IMR-90 (cell line): ENCODE measurements at regions not wholly inside any gene's neighbourhood (a gene's known extent, or its start where the extent isn't known, plus 50 kb on each side); places are given as distances from the start of the nearest gene placed in this dataset.

ENCODE experiments used
- ATAC-seq: fragments of 200-7000 bp; cut with Tn5 transposase; 2 replicates; pipeline ENCODE4 v1.9.1; 2020; ENCODE audit warnings: low read depth, mild to moderate bottlenecking, moderate library complexity
- BruUV-seq: library from RNA; stranded (reverse); fragments of 400-500 nt; replicated peaks from 2 replicates; lab custom pipeline; 2021; lab: Mats Ljungman, UMichigan
- CTCF ChIA-PET: fragments of 300-600 bp; formaldehyde crosslinking; extraction: SDS; loops from one replicate; lab custom pipeline; 2021; ENCODE audit warnings: antibody characterized with exemption; lab: Yijun Ruan, JAX
- POLR2A ChIA-PET: fragments of 300-600 bp; sonication (Branson Sonifier 250); formaldehyde crosslinking; loops from one replicate; lab custom pipeline; 2022; ENCODE audit warnings: antibody characterized with exemption; ENCODE audit not compliant: unreplicated experiment; lab: Charles Lee
- DNase-seq: peaks from one replicate; pipeline ENCODE4 v3.0.0; 2013
- H2AFZ ChIP-seq: replicated peaks from 2 replicates; pipeline ENCODE3; 2013; ENCODE audit warnings: low read length, mild to moderate bottlenecking; ENCODE audit not compliant: poor library complexity
- H2AK5ac ChIP-seq: 2 replicates; pipeline ENCODE4 v1.6.1; 2013; ENCODE audit warnings: low read depth, low read length, inconsistent platforms
- H2AK9ac ChIP-seq: replicated peaks from 2 replicates; pipeline ENCODE3; 2013; ENCODE audit warnings: mild to moderate bottlenecking, low read depth, low read length, moderate library complexity; ENCODE audit not compliant: poor library complexity
- H2BK120ac ChIP-seq: 2 replicates; pipeline ENCODE4 v1.6.1; 2013; ENCODE audit warnings: low read depth, low read length, inconsistent platforms
- H2BK15ac ChIP-seq: 3 replicates; pipeline ENCODE4 v1.6.1; 2013; ENCODE audit warnings: low read depth, low read length, inconsistent platforms
- H2BK20ac ChIP-seq: 2 replicates; pipeline ENCODE4 v1.6.1; 2013; ENCODE audit warnings: low read depth, mild to moderate bottlenecking, inconsistent platforms, low read length, moderate library complexity
- H2BK5ac ChIP-seq: 2 replicates; pipeline ENCODE4 v1.6.1; 2013; ENCODE audit warnings: mild to moderate bottlenecking, low read depth, low read length, inconsistent platforms; ENCODE audit not compliant: poor library complexity, severe bottlenecking
- H3K14ac ChIP-seq: replicated peaks from 2 replicates; pipeline ENCODE4 v1.6.1; 2013; ENCODE audit warnings: low read depth, low read length, inconsistent platforms
- H3K18ac ChIP-seq: 2 replicates; pipeline ENCODE4 v1.6.1; 2013; ENCODE audit warnings: low read depth, low read length, control low read depth
- H3K23ac ChIP-seq: 2 replicates; pipeline ENCODE4 v1.6.1; 2013; ENCODE audit warnings: low read depth, low read length, inconsistent platforms
- H3K27ac ChIP-seq: 2 replicates; pipeline ENCODE4 v1.5.1; 2013; ENCODE audit warnings: mild to moderate bottlenecking, control low read depth, low read length; ENCODE audit not compliant: insufficient read depth
- H3K27me3 ChIP-seq: 2 replicates; pipeline ENCODE4 v1.6.1; 2013; ENCODE audit warnings: low read length; ENCODE audit not compliant: control insufficient read depth, insufficient read depth
- H3K36me3 ChIP-seq: 2 replicates; pipeline ENCODE4 v1.6.1; 2013; ENCODE audit warnings: low read length, mixed read lengths; ENCODE audit not compliant: control insufficient read depth, insufficient read depth
- H3K4ac ChIP-seq: 2 replicates; pipeline ENCODE4 v1.6.1; 2013; ENCODE audit warnings: low read depth, low read length, inconsistent platforms
- H3K4me1 ChIP-seq: 2 replicates; pipeline ENCODE4 v1.6.1; 2013; ENCODE audit warnings: low read length, mixed read lengths; ENCODE audit not compliant: control insufficient read depth, insufficient read depth
- H3K4me2 ChIP-seq: 2 replicates; pipeline ENCODE4 v1.6.1; 2013; ENCODE audit warnings: low read depth, mild to moderate bottlenecking, control low read depth, low read length, moderate library complexity
- H3K4me3 ChIP-seq: 2 replicates; pipeline ENCODE4 v1.5.1; 2013; ENCODE audit warnings: low read depth, mild to moderate bottlenecking, control low read depth, low read length, moderate library complexity; ENCODE audit not compliant: insufficient read depth
- H3K56ac ChIP-seq: 2 replicates; pipeline ENCODE4 v1.6.1; 2013; ENCODE audit warnings: low read length, inconsistent platforms; ENCODE audit not compliant: insufficient read depth; ENCODE audit errors: extremely low read depth
- H3K79me1 ChIP-seq, 2 experiments: 2 replicates each; pipeline ENCODE4 v1.6.1; 2013; ENCODE audit warnings: low read length in 2 of 2, inconsistent platforms in 1 of 2, low read depth in 1 of 2
- H3K9ac ChIP-seq: 2 replicates; pipeline ENCODE4 v1.6.1; 2013; ENCODE audit warnings: low read depth, low read length, control low read depth
- H3K9me1 ChIP-seq: 2 replicates; pipeline ENCODE4 v1.6.1; 2013; ENCODE audit warnings: low read length, inconsistent platforms; ENCODE audit not compliant: insufficient read depth
- H3K9me3 ChIP-seq: 2 replicates; pipeline ENCODE4 v1.6.1; 2013; ENCODE audit warnings: low read length; ENCODE audit not compliant: control insufficient read depth, insufficient read depth
- H4K20me1 ChIP-seq: 2 replicates; pipeline ENCODE4 v1.6.1; 2013; ENCODE audit warnings: low read length, inconsistent platforms; ENCODE audit not compliant: insufficient read depth
- H4K5ac ChIP-seq: 2 replicates; pipeline ENCODE4 v1.6.1; 2013; ENCODE audit warnings: mild to moderate bottlenecking, low read depth, low read length, control low read depth
- H4K8ac ChIP-seq, 2 experiments: 2 replicates each; pipeline ENCODE4 v1.6.1; 2013; ENCODE audit warnings: low read depth in 2 of 2, low read length in 2 of 2, control low read depth in 1 of 2, inconsistent platforms in 1 of 2
- H4K91ac ChIP-seq: 2 replicates; pipeline ENCODE4 v1.6.1; 2013; ENCODE audit warnings: low read depth, low read length, inconsistent platforms; ENCODE audit not compliant: insufficient read depth
- BHLHE40 ChIP-seq: fragments of 150-350 bp; IDR thresholded peaks from 2 replicates; pipeline ENCODE4 v1.6.1; 2016; ENCODE audit warnings: mild to moderate bottlenecking, low read depth, low read length
- CEBPB ChIP-seq: IDR thresholded peaks from 2 replicates; pipeline ENCODE4 v1.6.1; 2012; ENCODE audit warnings: low read depth, low read length, improper control_type of control experiment
- CHD1 ChIP-seq: IDR thresholded peaks from 2 replicates; pipeline ENCODE4 v1.6.1; 2012; ENCODE audit warnings: low read depth, low read length, improper control_type of control experiment
- CTCF ChIP-seq: conservative IDR thresholded peaks from 2 replicates; pipeline ENCODE4 v1.5.1; 2012; ENCODE audit warnings: mild to moderate bottlenecking, low read depth, low read length, improper control_type of control experiment
- ELK1 ChIP-seq: fragments of 150-350 bp; IDR thresholded peaks from 2 replicates; pipeline ENCODE4 v1.6.1; 2016; ENCODE audit warnings: low read depth, mild to moderate bottlenecking, low read length, moderate library complexity, borderline replicate concordance
- FOS ChIP-seq: fragments of 150-350 bp; IDR thresholded peaks from 2 replicates; pipeline ENCODE4 v1.6.1; 2016; ENCODE audit warnings: low read depth, low read length
- MAFK ChIP-seq: IDR thresholded peaks from 2 replicates; pipeline ENCODE4 v1.6.1; 2012; ENCODE audit warnings: low read depth, low read length, improper control_type of control experiment
- MAZ ChIP-seq: IDR thresholded peaks from 2 replicates; pipeline ENCODE4 v1.6.1; 2012; ENCODE audit warnings: low read depth, mild to moderate bottlenecking, low read length, improper control_type of control experiment, moderate library complexity, borderline replicate concordance
- MXI1 ChIP-seq: IDR thresholded peaks from 2 replicates; pipeline ENCODE4 v1.6.1; 2012; ENCODE audit warnings: low read depth, mild to moderate bottlenecking, low read length, moderate library complexity, borderline replicate concordance
- NFE2L2 ChIP-seq: fragments of 150-350 bp; IDR thresholded peaks from 2 replicates; pipeline ENCODE4 v1.6.1; 2016; ENCODE audit warnings: low read depth, mild to moderate bottlenecking, low read length
- POLR2A ChIP-seq: IDR thresholded peaks from 2 replicates; pipeline ENCODE4 v1.6.1; 2012; ENCODE audit warnings: mild to moderate bottlenecking, low read depth, low read length
- RAD21 ChIP-seq: IDR thresholded peaks from 2 replicates; pipeline ENCODE4 v1.6.1; 2012; ENCODE audit warnings: low read length, improper control_type of control experiment
- RCOR1 ChIP-seq: IDR thresholded peaks from 2 replicates; pipeline ENCODE4 v1.6.1; 2012; ENCODE audit warnings: mild to moderate bottlenecking, low read length, improper control_type of control experiment; ENCODE audit not compliant: insufficient replicate concordance
- RFX5 ChIP-seq: IDR thresholded peaks from 2 replicates; pipeline ENCODE4 v1.8.0; 2012; ENCODE audit warnings: low read depth, mild to moderate bottlenecking, low read length, moderate library complexity
- SMC3 ChIP-seq: fragments of 150-350 bp; IDR thresholded peaks from 2 replicates; pipeline ENCODE4 v1.6.1; 2016; ENCODE audit warnings: low read depth, mild to moderate bottlenecking, antibody characterized with exemption, low read length, moderate library complexity
- USF2 ChIP-seq: fragments of 150-350 bp; IDR thresholded peaks from 2 replicates; pipeline ENCODE4 v1.6.1; 2017; ENCODE audit warnings: mild to moderate bottlenecking, antibody characterized with exemption, low read length, low read depth
- WGBS, 2 experiments: methylation state at CpG; one replicate each; pipeline versions ENCODE4 v1.1.5 to v1.1.7; 2013; ENCODE audit warnings: missing lambda C conversion rate in 2 of 2; ENCODE audit not compliant: insufficient read length in 1 of 2; ENCODE audit errors: extremely low coverage in 2 of 2; 5-methylcytosine and 5-hydroxymethylcytosine counted together
- dilution Hi-C: fragments of 300-500 bp; cut with HindIII; formaldehyde crosslinking; loops from one replicate; pipeline ENCODE4 v1.14.3; 2018; ENCODE audit warnings: low sequenced_read_pairs; ENCODE audit not compliant: unreplicated experiment
- in situ Hi-C: fragments of 300-500 bp; cut with MboI; formaldehyde crosslinking; loops from 3 replicates; pipeline ENCODE4 v1.14.3; 2019; ENCODE audit warnings: low sequenced_read_pairs, inconsistent platforms, mixed read lengths
- intact Hi-C: fragments of 100-400 bp; cut with micrococcal nuclease; formaldehyde crosslinking; loops from 2 replicates; pipeline ENCODE4 v1.10.0; 2022

GRCh38 chr16:64311241-64311640 lies 810.6 kb downstream of the CDH11 start:
- no peak overlapping the region for H3K27ac ChIP-seq
- no TSS peak for BruUV-seq
- no peak overlapping the region for H2AK5ac ChIP-seq
- H3K9me1 ChIP-seq, result no peaks in the 10 kb centered on the region
- no peaks in the 10 kb centered on the region for H4K20me1 ChIP-seq
- in situ Hi-C loops (no loop called here), intact Hi-C loops (no loop called here), dilution Hi-C loops (no loop called here)
- no peaks in the 10 kb centered on the region for H3K9me3 ChIP-seq
- CTCF ChIA-PET, result no interaction called here
- no peak overlapping the region for H3K9ac ChIP-seq
- H3K14ac ChIP-seq, result no peak overlapping the region
- no peaks in the 10 kb centered on the region for H3K4me1 ChIP-seq
- TF ChIP-seq RFX5, result no peak
- TF ChIP-seq RCOR1, result no peak
- TF ChIP-seq USF2, result no peak
- TF ChIP-seq CTCF, result no peak
- TF ChIP-seq SMC3, result no peak
- no peak for TF ChIP-seq MAZ
- no peak for TF ChIP-seq ELK1
- TF ChIP-seq FOS, result no peak
- TF ChIP-seq MAFK, result no peak
- no peak for TF ChIP-seq NFE2L2
- TF ChIP-seq BHLHE40, result no peak
- no peak for TF ChIP-seq MXI1
- TF ChIP-seq CEBPB, result no peak
- no peak for TF ChIP-seq RAD21
- TF ChIP-seq POLR2A, result no peak
- no peak for TF ChIP-seq CHD1
- H3K36me3 ChIP-seq, result no peaks in the 10 kb centered on the region
- H2AFZ ChIP-seq, result no peak overlapping the region
- ATAC-seq (no peak), DNase-seq (no peak)
- H3K4me2 ChIP-seq, result no peak overlapping the region
- no peak overlapping the region for H4K91ac ChIP-seq
- H3K56ac ChIP-seq, result no peak overlapping the region
- no peak overlapping the region for H3K23ac ChIP-seq
- H3K4me3 ChIP-seq, result no peak overlapping the region
- H2BK15ac ChIP-seq, result no peak overlapping the region
- no peak overlapping the region for H2BK20ac ChIP-seq
- H2BK120ac ChIP-seq, result no peak overlapping the region
- no peak overlapping the region for H4K5ac ChIP-seq
- H2AK9ac ChIP-seq, result no peak overlapping the region
- H2BK5ac ChIP-seq, result no peak overlapping the region
- H3K4ac ChIP-seq, result no peak overlapping the region
- peaks cover 5% of the 10 kb centered on the region for H3K27me3 ChIP-seq
- WGBS, 2 experiments, result no CpG with 5 or more reads among the region's 1 CpG
- no peak overlapping the region for H3K18ac ChIP-seq
- no peaks in the 10 kb centered on the region for H3K79me1 ChIP-seq
- POLR2A ChIA-PET, result no interaction called here
- H4K8ac ChIP-seq, result no peak overlapping the region
